ENCODE measurements at regions not wholly inside any gene's neighbourhood (a gene's known extent, or its start where the extent isn't known, plus 50 kb on each side); places are given as distances from the start of the nearest gene placed in this dataset.

GRCh38 chr6:121925534-121926255 is 473.8 kb upstream of the HSF2 start:
- TF ChIP-seq CTCF (IDR thresholded peaks at IDR 0.05) = no peak
- no peak for TF ChIP-seq POLR2A (IDR thresholded peaks at IDR 0.05)

All from thyroid gland (tissue), 4 donors.